Adrenal gland (tissue), 9 donors: ENCODE measurements at regions not wholly inside any gene's neighbourhood (a gene's known extent, or its start where the extent isn't known, plus 50 kb on each side); places are given as distances from the start of the nearest gene placed in this dataset.

Source experiments
- DNase-seq, 7 donors: peaks; one replicate each; pipeline ENCODE4 v3.0.0-alpha.2; 2019 to 2020
- H3K27ac ChIP-seq, 5 donors: fragments of 200-600 bp; sonication (generic) in 4 of 5; 1 replicate in 3 of 5; 2 replicates in 2 of 5; pipeline versions ENCODE4 v1.5.1 to v1.8.0; 2016 to 2020; ENCODE audit warnings: mild to moderate bottlenecking in 1 of 5
- H3K27me3 ChIP-seq: fragments of 200-600 bp; 2 replicates; pipeline ENCODE4 v1.8.0; 2021
- H3K36me3 ChIP-seq, 2 donors: fragments of 200-600 bp; replicated peaks in 1 of 2; 1 replicate in 1 of 2; 2 replicates in 1 of 2; pipeline versions ENCODE4 v1.5.1 to v1.8.0; 2018 to 2022
- H3K4me1 ChIP-seq, 2 donors: fragments of 200-600 bp; replicated peaks in 1 of 2; 1 replicate in 1 of 2; 2 replicates in 1 of 2; pipeline versions ENCODE4 v1.5.1 to v1.8.0; 2018 to 2021
- H3K4me3 ChIP-seq, 4 donors: fragments of 200-600 bp; sonication (generic) in 3 of 4; one replicate each; pipeline ENCODE4 v1.5.1; 2016 to 2018
- H3K9me3 ChIP-seq, 3 donors: fragments of 200-600 bp; sonication (generic) in 1 of 3; replicated peaks in 1 of 3; 1 replicate in 2 of 3; 2 replicates in 1 of 3; pipeline versions ENCODE4 v1.5.1 to v1.8.0; 2016 to 2021
- POLR2A ChIP-seq, 2 donors: fragments of 450-650 bp; IDR thresholded peaks; one replicate each; pipeline ENCODE4 v1.6.1; 2017; ENCODE audit warnings: antibody characterized with exemption in 2 of 2, mild to moderate bottlenecking in 2 of 2, moderate library complexity in 1 of 2
- WGBS, 4 donors: extraction: QIAGEN DNeasy Blood & Tissue Kit in 2 of 4; methylation state at CpG; one replicate each; pipeline versions ENCODE4 v1.1.5 to v1.1.7; 2013 to 2017; 5-methylcytosine and 5-hydroxymethylcytosine counted together
- intact Hi-C, 2 donors: fragments of 100-400 bp; cut with DNase I; formaldehyde crosslinking; loops; one replicate each; pipeline versions ENCODE4 v1.14.1 to v1.15.0; 2022 to 2023
- TF ChIP-seq, protein P1 (sequence below), 6 experiments: fragments of 450-650 bp in 4 of 6; fragments of 200-600 bp in 2 of 6; sonication (generic) in 1 of 6; IDR thresholded peaks; 1 replicate in 5 of 6; 2 replicates in 1 of 6; pipeline versions ENCODE4 v1.5.1 to v1.8.0; 2016 to 2021; ENCODE audit warnings: antibody characterized with exemption in 6 of 6, mild to moderate bottlenecking in 2 of 6, moderate library complexity in 1 of 6
- donor health status: healthy with polysubstance abuse.
- donor health status: Bipolar disorder and iron deficiency.
- donor health status: DM: yes; HTN: yes; CAD: no.
- donor health status: DM: no; HTN: no; CAD: no.
- donor health status: DM: no; HTN: no; CAD: no.

DNA sequence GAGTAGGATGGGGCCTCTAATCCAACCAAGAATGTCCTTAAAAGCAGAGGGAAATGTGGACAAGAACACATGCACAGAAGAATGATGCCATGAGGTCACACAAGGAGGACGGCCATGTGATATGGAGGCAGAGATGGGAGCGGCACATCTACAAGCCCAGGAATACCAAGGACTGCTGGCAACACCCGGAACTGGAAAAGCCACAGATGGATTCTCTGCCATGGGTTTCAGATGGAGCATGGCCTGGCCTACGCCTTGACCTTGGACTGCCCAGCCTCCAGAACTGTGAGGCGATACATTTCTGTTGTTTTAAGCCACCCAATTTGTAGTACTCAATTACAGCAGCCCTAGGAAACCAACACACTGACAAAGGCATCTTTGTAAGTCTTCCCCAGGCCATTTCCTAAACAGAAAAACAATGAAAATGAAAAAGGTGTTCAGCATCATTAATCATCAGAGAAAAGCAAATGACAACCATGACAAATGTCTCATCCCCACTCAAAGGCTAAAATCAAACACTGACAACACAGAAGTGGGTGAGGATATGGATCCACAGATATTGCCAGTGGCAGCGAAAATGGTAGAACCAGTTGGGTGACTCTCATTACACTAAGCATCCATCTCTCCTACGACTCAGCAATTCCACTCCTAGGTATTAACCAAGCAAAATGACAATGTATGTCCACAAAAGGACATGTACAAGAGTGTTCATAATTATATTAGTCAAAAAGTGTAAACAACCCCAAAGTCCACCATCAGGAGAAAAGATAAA is 76.9 kb upstream of the CNEP1R1 start:
- H3K36me3 ChIP-seq, result no peaks in the 10 kb centered on the region
- H3K27ac ChIP-seq, result no peak overlapping the region
- no peaks in the 10 kb centered on the region for H3K9me3 ChIP-seq
- DNase-seq, result no peak
- no peak overlapping the region for H3K4me3 ChIP-seq
- H3K27me3 ChIP-seq, result no peaks in the 10 kb centered on the region
- no peak for TF ChIP-seq POLR2A (IDR thresholded peaks at IDR 0.05)
- TF ChIP-seq, protein P1, sequence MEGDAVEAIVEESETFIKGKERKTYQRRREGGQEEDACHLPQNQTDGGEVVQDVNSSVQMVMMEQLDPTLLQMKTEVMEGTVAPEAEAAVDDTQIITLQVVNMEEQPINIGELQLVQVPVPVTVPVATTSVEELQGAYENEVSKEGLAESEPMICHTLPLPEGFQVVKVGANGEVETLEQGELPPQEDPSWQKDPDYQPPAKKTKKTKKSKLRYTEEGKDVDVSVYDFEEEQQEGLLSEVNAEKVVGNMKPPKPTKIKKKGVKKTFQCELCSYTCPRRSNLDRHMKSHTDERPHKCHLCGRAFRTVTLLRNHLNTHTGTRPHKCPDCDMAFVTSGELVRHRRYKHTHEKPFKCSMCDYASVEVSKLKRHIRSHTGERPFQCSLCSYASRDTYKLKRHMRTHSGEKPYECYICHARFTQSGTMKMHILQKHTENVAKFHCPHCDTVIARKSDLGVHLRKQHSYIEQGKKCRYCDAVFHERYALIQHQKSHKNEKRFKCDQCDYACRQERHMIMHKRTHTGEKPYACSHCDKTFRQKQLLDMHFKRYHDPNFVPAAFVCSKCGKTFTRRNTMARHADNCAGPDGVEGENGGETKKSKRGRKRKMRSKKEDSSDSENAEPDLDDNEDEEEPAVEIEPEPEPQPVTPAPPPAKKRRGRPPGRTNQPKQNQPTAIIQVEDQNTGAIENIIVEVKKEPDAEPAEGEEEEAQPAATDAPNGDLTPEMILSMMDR (IDR thresholded peaks at IDR 0.05), result no peak
- intact Hi-C loops, result no loop called here
- no peaks in the 10 kb centered on the region for H3K4me1 ChIP-seq
- 89 to 93% (median 91%) methylated on average over 7 of the region's 7 CpGs for WGBS, 4 donors

DNA sequence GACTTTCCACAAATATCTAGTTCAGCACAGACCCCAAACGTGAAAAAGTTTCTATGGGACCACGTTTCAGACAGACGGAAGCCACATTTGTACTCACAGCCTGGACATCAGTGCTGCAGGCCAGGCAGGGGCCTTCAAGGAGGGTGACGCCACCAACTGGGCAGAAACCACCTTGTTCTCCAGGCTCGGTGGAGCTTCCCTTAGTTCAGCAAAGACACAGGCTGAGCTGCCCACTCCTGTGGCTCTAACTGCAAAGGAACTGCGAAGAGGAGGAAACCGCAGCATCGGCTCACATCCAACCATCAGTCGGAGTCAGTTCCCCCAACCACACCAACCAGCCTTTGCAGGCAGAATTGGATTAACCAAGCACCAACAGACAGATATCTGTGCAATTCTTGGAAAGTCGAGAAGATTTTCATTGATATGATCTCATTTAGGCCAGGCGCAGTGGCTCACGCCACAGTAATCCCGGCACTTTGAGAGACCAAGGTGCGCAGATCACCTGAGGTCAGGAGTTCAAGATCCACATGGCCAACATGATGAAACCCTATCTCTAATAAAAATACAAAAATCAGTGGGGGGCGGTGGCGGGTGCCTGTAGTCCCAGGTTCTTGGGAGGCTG is 73.3 kb upstream of the CNEP1R1 start:
- intact Hi-C loops, result no loop called here
- WGBS, 4 donors, result 74 to 89% (median 87%) methylated on average over 10 to 16 of the region's 16 CpGs
- Histone ChIP-seq H3K27me3 (no peaks in the 10 kb centered on the region), H3K27ac (no peak overlapping the region), H3K4me1 (no peaks in the 10 kb centered on the region), H3K4me3 (no peak overlapping the region), H3K9me3 (no peaks in the 10 kb centered on the region), H3K36me3 (no peaks in the 10 kb centered on the region)
- no peak for TF ChIP-seq POLR2A (IDR thresholded peaks at IDR 0.05)
- TF ChIP-seq, protein P1 (IDR thresholded peaks at IDR 0.05), result no peak
- no peak for DNase-seq

DNA sequence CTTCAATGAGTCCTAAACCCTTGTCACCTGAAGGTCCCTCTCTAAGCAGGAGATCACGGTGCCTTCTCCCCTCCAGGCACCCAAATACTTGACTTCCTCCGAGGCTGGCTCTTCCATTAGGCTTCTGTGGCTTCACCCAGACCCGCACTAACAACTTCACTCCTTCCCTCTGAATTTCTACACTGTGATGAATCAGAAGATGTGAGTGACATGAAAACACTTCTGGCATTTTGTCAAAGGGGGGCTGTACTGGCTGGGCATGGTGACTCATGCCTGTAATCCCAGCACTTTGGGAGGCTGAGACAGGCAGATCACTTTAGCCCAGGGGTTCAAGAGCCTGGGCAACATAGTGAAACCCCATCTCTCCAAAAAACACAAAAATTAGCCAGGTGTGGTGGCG is 72.6 kb upstream of the CNEP1R1 start:
- no peaks in the 10 kb centered on the region for H3K4me1 ChIP-seq
- DNase-seq, result no peak
- no peaks in the 10 kb centered on the region for H3K9me3 ChIP-seq
- no peak overlapping the region for H3K4me3 ChIP-seq
- 72 to 89% (median 80%) methylated on average over 4 of the region's 4 CpGs for WGBS, 4 donors
- H3K27ac ChIP-seq, result no peak overlapping the region
- H3K27me3 ChIP-seq, result no peaks in the 10 kb centered on the region
- H3K36me3 ChIP-seq, result no peaks in the 10 kb centered on the region
- TF ChIP-seq POLR2A (IDR thresholded peaks at IDR 0.05), result no peak
- TF ChIP-seq, protein P1 (IDR thresholded peaks at IDR 0.05), result no peak
- intact Hi-C loops, result no loop called here

DNA sequence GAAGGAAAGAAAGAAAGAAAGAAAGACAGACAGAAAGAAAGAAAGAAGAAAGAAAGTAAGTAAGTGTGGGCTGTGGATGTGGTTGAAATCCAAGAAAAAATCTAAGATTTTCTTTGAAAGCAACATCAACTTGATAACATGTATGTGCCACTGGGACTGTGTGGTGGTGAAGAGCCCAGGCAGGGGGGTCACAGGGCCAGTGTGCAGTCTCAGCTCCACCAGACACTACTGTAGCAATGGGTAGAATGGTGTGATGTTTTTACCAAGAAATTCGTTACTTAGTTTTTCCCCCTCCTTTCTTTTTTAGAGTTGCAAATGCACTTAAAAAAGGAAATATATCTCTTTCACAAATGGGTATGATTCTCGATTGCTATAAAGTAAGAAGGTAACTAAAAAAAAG is 71.9 kb upstream of the CNEP1R1 start:
- DNase-seq, result no peak
- H3K27ac ChIP-seq, result no peak overlapping the region
- no peaks in the 10 kb centered on the region for H3K27me3 ChIP-seq
- WGBS, 4 donors, result 36 to 68% (median 58%) methylated on average over 2 of the region's 2 CpGs
- H3K4me3 ChIP-seq, result no peak overlapping the region
- TF ChIP-seq POLR2A (IDR thresholded peaks at IDR 0.05), result no peak
- TF ChIP-seq, protein P1 (IDR thresholded peaks at IDR 0.05), result no peak
- intact Hi-C loops, result no loop called here
- no peaks in the 10 kb centered on the region for H3K4me1 ChIP-seq
- H3K9me3 ChIP-seq, result no peaks in the 10 kb centered on the region
- H3K36me3 ChIP-seq, result no peaks in the 10 kb centered on the region
